ENCODE measurements at regions not wholly inside any gene's neighbourhood (a gene's known extent, or its start where the extent isn't known, plus 50 kb on each side); places are given as distances from the start of the nearest gene placed in this dataset.

DNA sequence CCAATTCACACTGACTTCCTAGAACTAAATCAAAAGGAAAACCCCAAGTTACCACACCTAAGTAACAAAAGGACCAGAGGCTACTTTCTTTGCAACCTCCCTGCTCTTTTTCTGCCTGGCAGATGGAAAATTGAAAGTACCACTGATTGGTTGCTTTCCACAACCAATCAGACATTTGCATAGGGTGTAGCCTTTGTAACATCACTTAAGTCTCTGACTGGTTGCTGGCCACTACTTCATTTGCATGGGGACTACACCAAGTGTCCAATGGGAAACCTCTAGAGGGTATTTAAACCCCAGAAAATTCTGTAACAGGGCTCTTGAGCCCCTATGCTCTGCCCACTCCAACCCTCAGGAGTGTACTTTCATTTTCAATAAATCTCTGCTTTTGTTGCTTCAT lies 365.0 kb downstream of the LTN1 start:
- no peak for TF ChIP-seq FOXM1 (IDR thresholded peaks at IDR 0.05; ENCODE audit: borderline replicate concordance, low read depth)
- TF ChIP-seq NFIC (IDR thresholded peaks at IDR 0.05): no peak
- TF ChIP-seq TEAD4 (IDR thresholded peaks at IDR 0.05): no peak
- TF ChIP-seq TAF1 (IDR thresholded peaks at IDR 0.05; ENCODE audit: low read depth): no peak
- TF ChIP-seq, protein P1, sequence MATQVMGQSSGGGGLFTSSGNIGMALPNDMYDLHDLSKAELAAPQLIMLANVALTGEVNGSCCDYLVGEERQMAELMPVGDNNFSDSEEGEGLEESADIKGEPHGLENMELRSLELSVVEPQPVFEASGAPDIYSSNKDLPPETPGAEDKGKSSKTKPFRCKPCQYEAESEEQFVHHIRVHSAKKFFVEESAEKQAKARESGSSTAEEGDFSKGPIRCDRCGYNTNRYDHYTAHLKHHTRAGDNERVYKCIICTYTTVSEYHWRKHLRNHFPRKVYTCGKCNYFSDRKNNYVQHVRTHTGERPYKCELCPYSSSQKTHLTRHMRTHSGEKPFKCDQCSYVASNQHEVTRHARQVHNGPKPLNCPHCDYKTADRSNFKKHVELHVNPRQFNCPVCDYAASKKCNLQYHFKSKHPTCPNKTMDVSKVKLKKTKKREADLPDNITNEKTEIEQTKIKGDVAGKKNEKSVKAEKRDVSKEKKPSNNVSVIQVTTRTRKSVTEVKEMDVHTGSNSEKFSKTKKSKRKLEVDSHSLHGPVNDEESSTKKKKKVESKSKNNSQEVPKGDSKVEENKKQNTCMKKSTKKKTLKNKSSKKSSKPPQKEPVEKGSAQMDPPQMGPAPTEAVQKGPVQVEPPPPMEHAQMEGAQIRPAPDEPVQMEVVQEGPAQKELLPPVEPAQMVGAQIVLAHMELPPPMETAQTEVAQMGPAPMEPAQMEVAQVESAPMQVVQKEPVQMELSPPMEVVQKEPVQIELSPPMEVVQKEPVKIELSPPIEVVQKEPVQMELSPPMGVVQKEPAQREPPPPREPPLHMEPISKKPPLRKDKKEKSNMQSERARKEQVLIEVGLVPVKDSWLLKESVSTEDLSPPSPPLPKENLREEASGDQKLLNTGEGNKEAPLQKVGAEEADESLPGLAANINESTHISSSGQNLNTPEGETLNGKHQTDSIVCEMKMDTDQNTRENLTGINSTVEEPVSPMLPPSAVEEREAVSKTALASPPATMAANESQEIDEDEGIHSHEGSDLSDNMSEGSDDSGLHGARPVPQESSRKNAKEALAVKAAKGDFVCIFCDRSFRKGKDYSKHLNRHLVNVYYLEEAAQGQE (IDR thresholded peaks at IDR 0.05; ENCODE audit: low read depth): no peak
- TF ChIP-seq EGR1 (IDR thresholded peaks at IDR 0.05): no peak
- no peak for TF ChIP-seq CEBPB (IDR thresholded peaks at IDR 0.05)
- TF ChIP-seq YY1 (IDR thresholded peaks at IDR 0.05; ENCODE audit: low read depth): no peak
- TF ChIP-seq, protein P2, sequence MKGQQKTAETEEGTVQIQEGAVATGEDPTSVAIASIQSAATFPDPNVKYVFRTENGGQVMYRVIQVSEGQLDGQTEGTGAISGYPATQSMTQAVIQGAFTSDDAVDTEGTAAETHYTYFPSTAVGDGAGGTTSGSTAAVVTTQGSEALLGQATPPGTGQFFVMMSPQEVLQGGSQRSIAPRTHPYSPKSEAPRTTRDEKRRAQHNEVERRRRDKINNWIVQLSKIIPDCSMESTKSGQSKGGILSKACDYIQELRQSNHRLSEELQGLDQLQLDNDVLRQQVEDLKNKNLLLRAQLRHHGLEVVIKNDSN (IDR thresholded peaks at IDR 0.05): no peak
- TF ChIP-seq CREB1 (IDR thresholded peaks at IDR 0.05; ENCODE audit: low read depth): no peak
- TF ChIP-seq ZBTB7A (IDR thresholded peaks at IDR 0.05; ENCODE audit: low read depth): no peak
- TF ChIP-seq, protein P3, sequence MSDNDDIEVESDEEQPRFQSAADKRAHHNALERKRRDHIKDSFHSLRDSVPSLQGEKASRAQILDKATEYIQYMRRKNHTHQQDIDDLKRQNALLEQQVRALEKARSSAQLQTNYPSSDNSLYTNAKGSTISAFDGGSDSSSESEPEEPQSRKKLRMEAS (IDR thresholded peaks at IDR 0.05): no peak
- no peak for TF ChIP-seq EP300 (IDR thresholded peaks at IDR 0.05; ENCODE audit: borderline replicate concordance)
- no peak for TF ChIP-seq RAD21 (IDR thresholded peaks at IDR 0.05; ENCODE audit: low read depth)
- no peak for TF ChIP-seq TCF12 (IDR thresholded peaks at IDR 0.05; ENCODE audit: low read depth)

DNA sequence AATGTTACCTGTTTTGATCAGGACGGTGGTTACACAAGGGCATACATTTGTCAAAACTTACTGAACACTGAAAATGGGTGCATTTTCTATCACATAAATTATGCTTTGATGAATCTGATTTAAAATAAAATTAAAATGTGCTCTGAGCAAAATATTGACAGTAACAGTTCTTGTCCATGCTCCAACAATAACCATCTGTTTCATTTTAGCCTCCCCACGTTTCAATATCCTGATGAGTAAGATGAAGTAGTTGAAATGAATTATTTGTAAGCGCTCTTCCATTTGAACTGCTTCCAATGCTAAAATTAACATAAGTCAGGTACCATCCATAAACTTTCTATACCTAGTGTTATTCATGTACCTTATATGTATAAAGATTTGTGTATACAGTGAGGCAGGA lies 365.4 kb downstream of the LTN1 start:
- TF ChIP-seq YY1 (IDR thresholded peaks at IDR 0.05; ENCODE audit: low read depth) (no peak), CEBPB (IDR thresholded peaks at IDR 0.05) (no peak), FOXM1 (IDR thresholded peaks at IDR 0.05; ENCODE audit: borderline replicate concordance, low read depth) (no peak)
- TF ChIP-seq, protein P2 (IDR thresholded peaks at IDR 0.05): no peak

DNA sequence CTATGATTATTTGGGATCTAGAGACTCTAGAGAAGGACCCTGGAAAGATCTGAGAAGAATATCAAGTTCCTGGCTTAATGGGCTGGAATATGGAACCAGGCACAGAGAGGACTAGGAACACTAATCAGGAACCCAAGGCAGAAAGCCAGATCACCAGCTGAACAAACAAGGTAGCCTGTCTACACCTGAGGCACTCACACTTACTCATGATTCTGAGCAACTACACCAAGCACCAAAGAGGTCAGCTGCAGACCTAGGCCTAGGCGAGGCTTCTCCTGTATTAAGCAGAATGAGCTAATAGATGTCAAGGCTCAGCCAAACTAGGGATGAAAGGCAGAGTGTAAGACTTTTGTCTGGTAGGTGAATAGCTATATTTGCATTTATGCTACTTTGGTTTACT lies 368.1 kb downstream of the LTN1 start:
- TF ChIP-seq NFIC (IDR thresholded peaks at IDR 0.05) (no peak), EGR1 (IDR thresholded peaks at IDR 0.05) (no peak), TEAD4 (IDR thresholded peaks at IDR 0.05) (no peak), RAD21 (IDR thresholded peaks at IDR 0.05; ENCODE audit: low read depth) (no peak), FOXM1 (IDR thresholded peaks at IDR 0.05; ENCODE audit: borderline replicate concordance, low read depth) (no peak), YY1 (IDR thresholded peaks at IDR 0.05; ENCODE audit: low read depth) (no peak), TCF12 (IDR thresholded peaks at IDR 0.05; ENCODE audit: low read depth) (no peak), TAF1 (IDR thresholded peaks at IDR 0.05; ENCODE audit: low read depth) (no peak), EP300 (IDR thresholded peaks at IDR 0.05; ENCODE audit: borderline replicate concordance) (no peak)
- TF ChIP-seq, protein P2 (IDR thresholded peaks at IDR 0.05): no peak

DNA sequence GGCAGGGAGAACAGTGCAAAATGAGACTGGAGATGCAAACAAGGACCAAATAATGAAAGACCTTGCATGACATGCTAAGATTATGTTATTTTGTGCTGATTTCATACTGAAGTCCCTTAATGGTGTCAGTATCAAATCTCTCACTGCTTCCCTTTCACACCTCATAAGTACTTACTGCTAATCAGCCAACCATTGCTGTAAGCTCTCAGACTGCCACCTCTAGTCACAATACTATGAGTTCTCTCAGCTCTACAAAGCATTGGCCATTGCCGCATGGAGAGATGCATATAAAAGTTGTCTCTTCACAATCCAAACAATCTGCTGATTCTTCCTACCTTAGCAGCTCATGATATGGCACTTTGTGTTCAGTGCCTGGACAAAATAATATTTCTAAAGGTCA lies 375.4 kb downstream of the LTN1 start:
- TF ChIP-seq TEAD4 (IDR thresholded peaks at IDR 0.05) (no peak), CREB1 (IDR thresholded peaks at IDR 0.05; ENCODE audit: low read depth) (no peak), EGR1 (IDR thresholded peaks at IDR 0.05) (no peak), RAD21 (IDR thresholded peaks at IDR 0.05; ENCODE audit: low read depth) (no peak)

DNA sequence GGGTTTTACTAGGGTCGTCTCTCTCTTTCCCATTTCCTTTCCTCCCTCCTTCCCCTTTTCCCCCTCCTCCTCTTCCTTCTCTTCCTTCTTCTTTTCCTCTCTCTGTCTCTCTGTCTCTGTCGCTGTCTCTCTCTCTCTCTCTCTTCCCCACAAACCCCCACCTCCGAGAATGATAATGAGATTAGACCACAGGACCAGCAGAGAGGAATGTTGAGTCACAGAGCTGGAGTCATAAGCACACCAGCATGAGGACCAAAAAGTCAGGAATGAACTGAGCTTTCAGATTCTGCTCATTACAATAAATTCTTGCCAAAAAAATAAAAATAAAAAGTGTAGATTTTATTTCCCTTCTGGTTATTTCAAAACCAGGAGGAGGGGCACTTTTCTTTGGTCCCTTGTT lies 377.4 kb downstream of the LTN1 start:
- TF ChIP-seq CEBPB (IDR thresholded peaks at IDR 0.05): no peak
- TF ChIP-seq, protein P3 (IDR thresholded peaks at IDR 0.05): no peak
- no peak for TF ChIP-seq RAD21 (IDR thresholded peaks at IDR 0.05; ENCODE audit: low read depth)
- no peak for TF ChIP-seq ZBTB7A (IDR thresholded peaks at IDR 0.05; ENCODE audit: low read depth)
- no peak for TF ChIP-seq FOXM1 (IDR thresholded peaks at IDR 0.05; ENCODE audit: borderline replicate concordance, low read depth)
- TF ChIP-seq EP300 (IDR thresholded peaks at IDR 0.05; ENCODE audit: borderline replicate concordance): no peak
- no peak for TF ChIP-seq TEAD4 (IDR thresholded peaks at IDR 0.05)
- no peak for TF ChIP-seq NFIC (IDR thresholded peaks at IDR 0.05)
- TF ChIP-seq YY1 (IDR thresholded peaks at IDR 0.05; ENCODE audit: low read depth): no peak
- TF ChIP-seq CREB1 (IDR thresholded peaks at IDR 0.05; ENCODE audit: low read depth): no peak
- no peak for TF ChIP-seq TCF12 (IDR thresholded peaks at IDR 0.05; ENCODE audit: low read depth)
- TF ChIP-seq, protein P2 (IDR thresholded peaks at IDR 0.05): no peak
- TF ChIP-seq TAF1 (IDR thresholded peaks at IDR 0.05; ENCODE audit: low read depth): no peak
- TF ChIP-seq EGR1 (IDR thresholded peaks at IDR 0.05): no peak
- TF ChIP-seq, protein P1 (IDR thresholded peaks at IDR 0.05; ENCODE audit: low read depth): no peak

Measured in Ishikawa (cell line).